ENCODE measurements at regions not wholly inside any gene's neighbourhood (a gene's known extent, or its start where the extent isn't known, plus 50 kb on each side); places are given as distances from the start of the nearest gene placed in this dataset.

GRCh38 chr21:16363518-16363917 lies 633.7 kb downstream of the USP25 start:
- intact Hi-C loops (cut with micrococcal nuclease): no loop called here
- no peak for DNase-seq
- no peak for ATAC-seq

- intact Hi-C loops (cut with micrococcal nuclease): no loop called here
- no peak for DNase-seq
Observed at GRCh38 chr21:16366207-16366606, 636.4 kb downstream of the USP25 start.

GRCh38 chr21:16367079-16367478 lies 637.3 kb downstream of the USP25 start:
- no peak for ATAC-seq
- no peak for DNase-seq
- intact Hi-C loops (cut with micrococcal nuclease): no loop called here

More at GRCh38 chr21:16366207-16366606, 636.4 kb downstream of the USP25 start:
- ATAC-seq: no peak

- ATAC-seq (no peak), DNase-seq (no peak)
- intact Hi-C loops (cut with micrococcal nuclease): no loop called here
Observed at GRCh38 chr21:16370186-16370585, 640.4 kb downstream of the USP25 start.

- no peak for ATAC-seq
- DNase-seq: no peak
- intact Hi-C loops (cut with micrococcal nuclease): no loop called here
Observed at GRCh38 chr21:16372586-16372985, 642.8 kb downstream of the USP25 start.

GRCh38 chr21:16376673-16377072 lies 646.9 kb downstream of the USP25 start:
- peak; percentile 90 for ATAC-seq
- DNase-seq: no peak
- intact Hi-C loops (cut with micrococcal nuclease): no loop called here

- ATAC-seq (peak; percentile 60), DNase-seq (no peak)
- intact Hi-C loops (cut with micrococcal nuclease): no loop called here
Observed at GRCh38 chr21:16377120-16377658, 647.4 kb downstream of the USP25 start.

- DNase-seq: no peak
- ATAC-seq: no peak
- intact Hi-C loops (cut with micrococcal nuclease): no loop called here
Observed at GRCh38 chr21:16377857-16378256, 648.1 kb downstream of the USP25 start.

GRCh38 chr21:16378525-16378924 lies 648.7 kb downstream of the USP25 start:
- no peak for DNase-seq
- ATAC-seq: peak; percentile 42
- intact Hi-C loops (cut with micrococcal nuclease): no loop called here

GRCh38 chr21:16388291-16388690 lies 658.5 kb downstream of the USP25 start:
- ATAC-seq (no peak), DNase-seq (no peak)
- intact Hi-C loops (cut with micrococcal nuclease): no loop called here

- intact Hi-C loops (cut with micrococcal nuclease): no loop called here
Observed at GRCh38 chr21:16388911-16389560, 659.3 kb downstream of the USP25 start.

GRCh38 chr21:16389643-16390042 lies 659.9 kb downstream of the USP25 start:
- DNase-seq (no peak), ATAC-seq (no peak)
- intact Hi-C loops (cut with micrococcal nuclease): no loop called here

More at GRCh38 chr21:16388911-16389560, 659.3 kb downstream of the USP25 start:
- no peak for ATAC-seq
- DNase-seq: no peak

- ATAC-seq (no peak), DNase-seq (no peak)
- intact Hi-C loops (cut with micrococcal nuclease): no loop called here
Observed at GRCh38 chr21:16395285-16395684, 665.5 kb downstream of the USP25 start.

GRCh38 chr21:16402752-16403151 lies 673.0 kb downstream of the USP25 start:
- DNase-seq (no peak), ATAC-seq (peak; percentile 36)
- intact Hi-C loops (cut with micrococcal nuclease): no loop called here

- peak; percentile 39 for ATAC-seq
- intact Hi-C loops (cut with micrococcal nuclease): no loop called here
- no peak for DNase-seq
Observed at GRCh38 chr21:16404776-16405175, 675.0 kb downstream of the USP25 start.

- no peak for DNase-seq
- no peak for ATAC-seq
- intact Hi-C loops (cut with micrococcal nuclease): no loop called here
Observed at GRCh38 chr21:16406355-16406754, 676.6 kb downstream of the USP25 start.

- ATAC-seq (no peak), DNase-seq (no peak)
- intact Hi-C loops (cut with micrococcal nuclease): no loop called here
Observed at GRCh38 chr21:16407403-16408240, 677.8 kb downstream of the USP25 start.

GRCh38 chr21:16408280-16408679 lies 678.5 kb downstream of the USP25 start:
- intact Hi-C loops (cut with micrococcal nuclease): no loop called here
- ATAC-seq (no peak), DNase-seq (no peak)

GRCh38 chr21:16409352-16409751 lies 679.6 kb downstream of the USP25 start:
- intact Hi-C loops (cut with micrococcal nuclease): no loop called here
- DNase-seq (no peak), ATAC-seq (no peak)

- ATAC-seq: peak; percentile 48
- DNase-seq: no peak
- intact Hi-C loops (cut with micrococcal nuclease): loop anchor here (5.0 kb wide), 1 partner anchor 119 kb away; no protein-coding TSS in a partner anchor
Observed at GRCh38 chr21:16418226-16418625, 688.4 kb downstream of the USP25 start.

Measured in left ventricle myocardium superior (tissue), 1 donor.